ENCODE measurements at regions not wholly inside any gene's neighbourhood (a gene's known extent, or its start where the extent isn't known, plus 50 kb on each side); places are given as distances from the start of the nearest gene placed in this dataset.

GRCh38 chr12:93990832-93991803, 157.3 kb upstream of the PLXNC1 start:
- Histone ChIP-seq H3K4me3 (ENCODE audit: low read length, poor library complexity, severe bottlenecking) (no peak overlapping the region), H3K79me2 (ENCODE audit: insufficient read depth, low read length) (no peaks in the 10 kb centered on the region), H3K4me1 (ENCODE audit: insufficient read depth, low read length, poor library complexity, severe bottlenecking) (no peaks in the 10 kb centered on the region), H3K9me3 (ENCODE audit: insufficient read depth, low read depth, low read length) (no peaks in the 10 kb centered on the region), H2AFZ (ENCODE audit: low read length) (no peak overlapping the region), H3K9me2 (replicated peaks; ENCODE audit: low read depth, low read length) (no peaks in the 10 kb centered on the region), H3K9ac (ENCODE audit: low read depth, low read length, poor library complexity, severe bottlenecking) (no peak overlapping the region), H3F3A (ENCODE audit: low read depth) (no peaks in the 10 kb centered on the region), H3K36me3 (ENCODE audit: insufficient read depth, low read length) (no peaks in the 10 kb centered on the region), H3K4me2 (ENCODE audit: low read depth, low read length, poor library complexity, severe bottlenecking) (no peak overlapping the region), H3K27me3 (ENCODE audit: insufficient read depth, low read length, poor library complexity, severe bottlenecking) (no peaks in the 10 kb centered on the region), H4K20me1 (ENCODE audit: insufficient read depth, low read length, poor library complexity, severe bottlenecking) (no peaks in the 10 kb centered on the region)
- TF ChIP-seq CTCF (conservative IDR thresholded peaks at IDR 0.05; ENCODE audit: low read length) (peak; percentile 22; the same call in 1 of the 2 replicates), EZH2phosphoT487 (IDR thresholded peaks at IDR 0.05; ENCODE audit: borderline replicate concordance) (no peak)

GRCh38 chr12:93991829-93992461, 156.4 kb upstream of the PLXNC1 start:
- H3K79me2 ChIP-seq (ENCODE audit: insufficient read depth, low read length) = no peaks in the 10 kb centered on the region
- no peak overlapping the region for H3K4me3 ChIP-seq (ENCODE audit: low read length, poor library complexity, severe bottlenecking)
- no peak overlapping the region for H3K4me2 ChIP-seq (ENCODE audit: low read depth, low read length, poor library complexity, severe bottlenecking)
- no peaks in the 10 kb centered on the region for H3K9me3 ChIP-seq (ENCODE audit: insufficient read depth, low read depth, low read length)
- no peaks in the 10 kb centered on the region for H3K36me3 ChIP-seq (ENCODE audit: insufficient read depth, low read length)
- TF ChIP-seq EZH2phosphoT487 (IDR thresholded peaks at IDR 0.05; ENCODE audit: borderline replicate concordance) = no peak
- no peak for TF ChIP-seq CTCF (conservative IDR thresholded peaks at IDR 0.05; ENCODE audit: low read length)
- H3K9ac ChIP-seq (ENCODE audit: low read depth, low read length, poor library complexity, severe bottlenecking) = no peak overlapping the region
- H3K4me1 ChIP-seq (ENCODE audit: insufficient read depth, low read length, poor library complexity, severe bottlenecking) = no peaks in the 10 kb centered on the region
- no peaks in the 10 kb centered on the region for H3F3A ChIP-seq (ENCODE audit: low read depth)
- H3K27me3 ChIP-seq (ENCODE audit: insufficient read depth, low read length, poor library complexity, severe bottlenecking) = no peaks in the 10 kb centered on the region
- no peaks in the 10 kb centered on the region for H3K9me2 ChIP-seq (replicated peaks; ENCODE audit: low read depth, low read length)
- H4K20me1 ChIP-seq (ENCODE audit: insufficient read depth, low read length, poor library complexity, severe bottlenecking) = no peaks in the 10 kb centered on the region
- no peak overlapping the region for H2AFZ ChIP-seq (ENCODE audit: low read length)

DNA sequence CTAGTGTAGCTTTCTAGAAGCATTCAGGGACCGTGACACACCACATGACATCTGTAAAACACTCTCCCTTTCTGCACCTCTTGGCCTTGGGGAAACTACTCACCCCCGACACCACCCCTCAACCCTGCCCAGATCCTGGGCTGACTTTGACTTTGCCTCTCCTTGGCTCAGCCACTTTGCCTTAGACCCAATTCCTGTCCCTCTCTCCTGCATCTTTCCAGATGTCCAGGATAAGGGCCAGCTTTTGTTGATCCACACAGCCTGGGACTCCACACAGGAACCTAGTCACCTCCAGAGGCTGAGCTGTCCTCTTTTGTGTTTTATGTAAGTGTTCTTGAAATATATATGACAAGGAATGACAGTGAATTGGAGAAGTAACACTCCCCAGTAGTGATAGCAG, 153.7 kb upstream of the PLXNC1 start:
- no peak overlapping the region for H3K4me2 ChIP-seq (ENCODE audit: low read depth, low read length, poor library complexity, severe bottlenecking)
- TF ChIP-seq CTCF (conservative IDR thresholded peaks at IDR 0.05; ENCODE audit: low read length) (no peak), EZH2phosphoT487 (IDR thresholded peaks at IDR 0.05; ENCODE audit: borderline replicate concordance) (no peak)
- no peaks in the 10 kb centered on the region for H3K9me2 ChIP-seq (replicated peaks; ENCODE audit: low read depth, low read length)
- no peak overlapping the region for H3K9ac ChIP-seq (ENCODE audit: low read depth, low read length, poor library complexity, severe bottlenecking)
- H3K36me3 ChIP-seq (ENCODE audit: insufficient read depth, low read length) = no peaks in the 10 kb centered on the region
- H4K20me1 ChIP-seq (ENCODE audit: insufficient read depth, low read length, poor library complexity, severe bottlenecking) = no peaks in the 10 kb centered on the region
- no peak overlapping the region for H3K4me3 ChIP-seq (ENCODE audit: low read length, poor library complexity, severe bottlenecking)
- H3F3A ChIP-seq (ENCODE audit: low read depth) = no peaks in the 10 kb centered on the region
- H3K4me1 ChIP-seq (ENCODE audit: insufficient read depth, low read length, poor library complexity, severe bottlenecking) = no peaks in the 10 kb centered on the region
- no peaks in the 10 kb centered on the region for H3K79me2 ChIP-seq (ENCODE audit: insufficient read depth, low read length)
- H3K27me3 ChIP-seq (ENCODE audit: insufficient read depth, low read length, poor library complexity, severe bottlenecking) = no peaks in the 10 kb centered on the region
- H3K9me3 ChIP-seq (ENCODE audit: insufficient read depth, low read depth, low read length) = 0 out of 2 replicates have a peak, but pooled peaks cover 5% of the 10 kb centered on the region
- H2AFZ ChIP-seq (ENCODE audit: low read length) = no peak overlapping the region

All from Loucy (cell line).